WTC11 (cell line): ENCODE measurements at regions not wholly inside any gene's neighbourhood (a gene's known extent, or its start where the extent isn't known, plus 50 kb on each side); places are given as distances from the start of the nearest gene placed in this dataset.

Experiments
- ATAC-seq: fragments of 200-7000 bp; cut with Tn5 transposase; 2 replicates; pipeline ENCODE4 v1.10.0; 2021; ENCODE audit warnings: mild to moderate bottlenecking, moderate library complexity
- CTCF ChIA-PET: fragments of 300-600 bp; sonication (Branson Sonifier 250); formaldehyde crosslinking; loops from one replicate; lab custom pipeline; 2021; ENCODE audit warnings: antibody characterized with exemption; lab: Charles Lee
- POLR2A ChIA-PET: fragments of 350-600 bp; sonication (Branson Sonifier 250); formaldehyde crosslinking; loops from one replicate; lab custom pipeline; 2021; ENCODE audit warnings: antibody characterized with exemption; lab: Charles Lee
- DNase-seq: peaks from one replicate; pipeline ENCODE4 v3.0.0; 2021; ENCODE audit warnings: low spot score
- H3K27ac Mint-ChIP-seq: 2 replicates; pipeline ENCODE4 v1.8.0; 2021; ENCODE audit warnings: mixed read lengths
- H3K27me3 Mint-ChIP-seq: 2 replicates; pipeline ENCODE4 v1.8.0; 2021; ENCODE audit warnings: low read depth, mild to moderate bottlenecking, moderate library complexity, mixed read lengths
- H3K36me3 Mint-ChIP-seq: 2 replicates; pipeline ENCODE4 v1.8.0; 2021; ENCODE audit warnings: mixed read lengths
- H3K4me1 Mint-ChIP-seq: 2 replicates; pipeline ENCODE4 v1.8.0; 2022; ENCODE audit warnings: mixed read lengths
- H3K4me3 Mint-ChIP-seq: 2 replicates; pipeline ENCODE4 v1.8.0; 2021; ENCODE audit warnings: mild to moderate bottlenecking, moderate library complexity, mixed read lengths
- H3K9me3 Mint-ChIP-seq: 2 replicates; pipeline ENCODE4 v1.8.0; 2021; ENCODE audit warnings: mixed read lengths
- AR ChIP-seq: fragments of 250-450 bp; sonication (Bioruptor Pico); IDR thresholded peaks from 2 replicates; pipeline ENCODE4 v1.9.0; 2021; ENCODE audit warnings: mild to moderate bottlenecking
- ATF6 ChIP-seq: sonication (generic); formaldehyde crosslinking; IDR thresholded peaks from 2 replicates; pipeline ENCODE4 v1.8.1; 2023; ENCODE audit warnings: mild to moderate bottlenecking, missing genetic modification reagents
- CDX4 ChIP-seq: fragments of 250-450 bp; sonication (Bioruptor Pico); IDR thresholded peaks from 2 replicates; pipeline ENCODE4 v1.9.0; 2021; ENCODE audit warnings: moderate library complexity, mild to moderate bottlenecking, inconsistent platforms, borderline replicate concordance
- E2F5 ChIP-seq: sonication (generic); formaldehyde crosslinking; IDR thresholded peaks from 2 replicates; pipeline ENCODE4 v1.8.1; 2022; ENCODE audit warnings: mild to moderate bottlenecking, moderate library complexity, missing genetic modification reagents
- FOXP1 ChIP-seq: sonication (generic); formaldehyde crosslinking; IDR thresholded peaks from 2 replicates; pipeline ENCODE4 v1.8.0; 2022; ENCODE audit warnings: missing genetic modification reagents, mild to moderate bottlenecking, moderate library complexity, borderline replicate concordance
- IRF1 ChIP-seq: sonication (generic); formaldehyde crosslinking; IDR thresholded peaks from 2 replicates; pipeline ENCODE4 v1.8.0; 2023; ENCODE audit warnings: missing genetic modification reagents
- KAT7 ChIP-seq: sonication (generic); formaldehyde crosslinking; IDR thresholded peaks from 2 replicates; pipeline ENCODE4 v1.8.1; 2023; ENCODE audit warnings: missing genetic modification reagents, mild to moderate bottlenecking, borderline replicate concordance
- NR1H2 ChIP-seq: sonication (generic); formaldehyde crosslinking; IDR thresholded peaks from 2 replicates; pipeline ENCODE4 v1.9.0; 2021; ENCODE audit warnings: mild to moderate bottlenecking, moderate library complexity, missing genetic modification reagents
- PREB ChIP-seq: sonication (generic); formaldehyde crosslinking; IDR thresholded peaks from 2 replicates; pipeline ENCODE4 v1.8.1; 2022; ENCODE audit warnings: mild to moderate bottlenecking, missing genetic modification reagents, moderate library complexity, borderline replicate concordance
- ZNF219 ChIP-seq: sonication (generic); formaldehyde crosslinking; IDR thresholded peaks from 2 replicates; pipeline ENCODE4 v1.8.0; 2023; ENCODE audit warnings: missing genetic modification reagents, mild to moderate bottlenecking, borderline replicate concordance
- ZNF263 ChIP-seq: sonication (generic); formaldehyde crosslinking; IDR thresholded peaks from 2 replicates; pipeline ENCODE4 v1.8.1; 2022; ENCODE audit warnings: low read depth, mild to moderate bottlenecking, moderate library complexity, missing genetic modification reagents
- ZNF281 ChIP-seq: sonication (generic); formaldehyde crosslinking; IDR thresholded peaks from 2 replicates; pipeline ENCODE4 v1.8.0; 2023; ENCODE audit warnings: mild to moderate bottlenecking, missing genetic modification reagents

- peaks cover 34% of the 10 kb centered on the region for H3K4me1 Mint-ChIP-seq
- H3K4me3 Mint-ChIP-seq: no peak overlapping the region
- no peaks in the 10 kb centered on the region for H3K9me3 Mint-ChIP-seq
- no peaks in the 10 kb centered on the region for H3K36me3 Mint-ChIP-seq
- POLR2A ChIA-PET: no interaction called here
- CTCF ChIA-PET: interaction anchor here (1.3 kb wide), 1 partner anchor 47 kb away, joined by 5 read pairs; no protein-coding TSS in a partner anchor
- peak overlapping the region; percentile 6; the same call in 1 of the 2 replicates for H3K27ac Mint-ChIP-seq
- H3K27me3 Mint-ChIP-seq: no peaks in the 10 kb centered on the region
- TF ChIP-seq KAT7 (no peak), ZNF281 (CRISPR knock-in tag) (no peak), ZNF219 (no peak), ATF6 (CRISPR knock-in tag) (no peak), FOXP1 (no peak)
- TF ChIP-seq, all 79 proteins: peak for 0
- no peak for DNase-seq
- no peak for ATAC-seq
Observed at GRCh38 chr5:57696825-57697570, 214.4 kb upstream of the ACTBL2 start.

- CTCF ChIA-PET: interaction anchor here (1.3 kb wide), 1 partner anchor 46 kb away, joined by 5 read pairs; no protein-coding TSS in a partner anchor
- TF ChIP-seq AR: no peak
- TF ChIP-seq NR1H2: no peak
- no peak for TF ChIP-seq PREB (CRISPR knock-in tag)
- TF ChIP-seq E2F5 (CRISPR knock-in tag): no peak
- TF ChIP-seq CDX4: no peak
- TF ChIP-seq IRF1 (CRISPR knock-in tag): no peak
- TF ChIP-seq KAT7: no peak
- no peak for TF ChIP-seq ZNF263 (CRISPR knock-in tag)
- H3K4me1 Mint-ChIP-seq: peaks cover 34% of the 10 kb centered on the region
Observed at GRCh38 chr5:57696389-57696769, 213.8 kb upstream of the ACTBL2 start.

More at GRCh38 chr5:57696389-57696769, 213.8 kb upstream of the ACTBL2 start:
- no peak overlapping the region for H3K4me3 Mint-ChIP-seq
- ATAC-seq (no peak), DNase-seq (no peak)
- H3K27me3 Mint-ChIP-seq: no peaks in the 10 kb centered on the region
- H3K27ac Mint-ChIP-seq: no peak overlapping the region
- no peaks in the 10 kb centered on the region for H3K36me3 Mint-ChIP-seq
- POLR2A ChIA-PET: no interaction called here
- H3K9me3 Mint-ChIP-seq: no peaks in the 10 kb centered on the region
